HK-2 (cell line): ENCODE measurements at regions not wholly inside any gene's neighbourhood (a gene's known extent, or its start where the extent isn't known, plus 50 kb on each side); places are given as distances from the start of the nearest gene placed in this dataset.
"Not testable (repeated sequence)": the region's sequence is repeated elsewhere in the genome, so short reads cannot be mapped to it uniquely, and the experiment has no call there.

ENCODE experiments used
- DNase-seq: peaks from one replicate; pipeline ENCODE4 v3.0.0-alpha.2; 2018; ENCODE audit not compliant: unreplicated experiment

DNA sequence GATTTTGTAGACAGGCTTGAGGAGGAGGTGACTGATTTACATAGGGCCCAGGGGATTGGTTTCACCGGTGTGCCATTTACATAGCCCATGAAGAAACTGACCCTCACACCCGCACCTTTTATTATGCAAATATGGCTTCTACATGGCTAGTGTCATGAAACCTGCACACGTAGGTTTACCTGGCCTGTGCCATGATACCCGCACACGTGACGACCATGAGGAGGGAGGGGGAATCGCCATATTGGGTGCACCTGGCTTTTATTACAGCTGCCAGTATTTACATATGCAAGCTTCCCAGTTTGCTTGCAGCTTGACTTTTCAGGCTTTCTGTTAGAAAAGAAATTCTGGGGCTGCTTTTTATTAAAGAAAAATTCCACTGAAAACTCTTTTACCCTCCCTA lies 359.7 kb downstream of the ADAM29 start:
- no peak for DNase-seq

DNA sequence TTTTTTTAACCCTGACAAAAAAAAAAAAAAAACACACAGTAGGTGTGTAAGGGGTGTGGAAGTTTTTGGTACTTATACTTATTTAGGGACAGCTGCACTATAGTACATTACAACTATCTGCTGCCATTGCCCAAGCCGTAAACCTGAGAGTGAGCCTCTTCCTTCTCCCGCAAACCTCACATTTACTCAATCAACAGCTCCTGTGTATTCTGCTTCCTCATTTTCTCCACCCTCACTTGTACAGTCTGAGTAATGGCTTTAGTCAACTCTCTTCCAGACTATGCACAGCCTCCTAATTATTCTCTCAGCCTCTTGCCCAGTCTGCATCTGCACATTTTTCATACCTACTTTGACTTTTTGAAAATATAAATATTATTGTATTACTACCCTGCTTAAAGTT lies 362.0 kb downstream of the ADAM29 start:
- no peak for DNase-seq

DNA sequence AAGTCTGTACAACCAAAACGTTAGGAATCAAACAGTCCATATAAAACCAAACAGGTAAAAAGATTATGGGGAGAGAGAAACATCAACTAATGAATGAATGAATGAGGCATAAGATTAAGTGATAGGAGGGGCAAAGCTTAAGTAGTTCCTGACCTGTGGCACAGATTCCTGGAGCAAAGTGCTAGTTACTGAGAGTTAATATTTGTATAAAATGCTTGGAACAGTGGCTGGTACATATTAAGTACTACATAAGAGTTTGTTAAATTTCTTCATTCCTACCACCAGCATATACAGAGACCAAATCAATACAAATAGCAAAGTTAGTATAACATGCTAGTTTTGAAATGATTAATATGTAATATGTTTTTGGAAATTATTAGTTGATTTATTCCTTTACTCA lies 363.7 kb downstream of the ADAM29 start:
- DNase-seq, result no peak

DNA sequence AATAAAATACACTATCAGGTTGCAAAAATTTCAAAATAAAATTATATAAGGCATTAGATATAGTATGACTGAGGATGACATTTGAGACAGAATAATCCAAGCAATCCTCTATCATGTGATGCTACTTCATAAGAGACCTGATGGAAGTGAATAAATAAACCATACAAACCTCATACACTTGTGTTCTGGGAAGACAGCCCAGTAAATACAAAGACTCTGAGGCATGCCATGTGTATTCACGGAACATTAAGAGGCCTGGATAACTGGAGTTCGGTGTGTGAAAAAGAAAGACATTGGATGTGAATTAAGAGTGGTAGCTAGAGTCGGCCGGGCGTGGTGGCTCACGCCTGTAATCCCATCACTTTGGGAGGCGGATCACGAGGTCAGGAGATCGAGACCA lies 364.2 kb downstream of the ADAM29 start:
- no peak for DNase-seq

DNA sequence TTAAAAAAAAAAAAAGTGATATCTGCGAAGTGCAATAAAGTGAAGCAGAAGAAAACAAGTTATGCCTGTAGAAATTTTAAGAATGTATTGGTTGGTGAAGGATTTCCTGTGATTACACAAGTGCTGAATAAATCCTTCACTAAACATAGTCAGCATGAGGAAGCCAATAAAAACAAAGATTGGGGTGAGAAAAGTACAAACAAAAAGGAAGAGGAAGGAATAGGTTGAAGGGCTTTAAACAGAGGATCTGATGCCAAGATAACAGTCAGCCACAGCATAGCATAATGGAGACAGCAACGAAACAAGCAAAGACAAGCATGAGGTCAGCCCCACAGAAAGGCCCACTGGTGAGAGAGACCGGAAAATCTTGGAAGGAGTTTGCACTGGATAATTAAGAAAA lies 372.2 kb downstream of the ADAM29 start:
- DNase-seq, result no peak

DNA sequence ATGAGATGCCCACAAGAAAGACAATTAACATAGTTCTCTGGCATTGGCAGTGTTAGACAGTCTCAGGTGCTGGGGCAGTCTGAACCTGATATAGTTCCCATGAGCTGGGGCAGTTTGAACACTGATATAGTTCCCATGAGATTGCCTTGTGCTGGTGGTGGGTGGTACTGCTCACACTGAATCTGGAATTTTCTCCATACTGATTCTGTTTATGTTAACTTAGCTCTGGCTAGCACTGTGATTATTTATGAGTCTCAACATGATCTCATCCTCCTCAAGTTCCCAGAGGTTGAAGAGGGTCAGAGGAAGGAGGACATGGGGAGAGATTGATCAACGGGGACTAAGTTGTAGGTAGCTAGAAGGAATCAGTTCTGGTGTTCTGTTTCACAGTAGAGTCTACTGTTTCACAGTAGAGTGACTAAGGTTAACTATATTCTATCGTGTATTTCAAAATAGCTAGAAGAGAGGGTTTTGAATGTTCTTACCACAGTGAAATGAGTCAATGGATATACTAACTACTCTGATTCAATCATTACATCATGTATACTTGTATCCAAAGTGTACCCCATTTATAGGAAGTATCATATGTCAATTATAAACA lies 379.9 kb downstream of the ADAM29 start:
- no peak for DNase-seq

DNA sequence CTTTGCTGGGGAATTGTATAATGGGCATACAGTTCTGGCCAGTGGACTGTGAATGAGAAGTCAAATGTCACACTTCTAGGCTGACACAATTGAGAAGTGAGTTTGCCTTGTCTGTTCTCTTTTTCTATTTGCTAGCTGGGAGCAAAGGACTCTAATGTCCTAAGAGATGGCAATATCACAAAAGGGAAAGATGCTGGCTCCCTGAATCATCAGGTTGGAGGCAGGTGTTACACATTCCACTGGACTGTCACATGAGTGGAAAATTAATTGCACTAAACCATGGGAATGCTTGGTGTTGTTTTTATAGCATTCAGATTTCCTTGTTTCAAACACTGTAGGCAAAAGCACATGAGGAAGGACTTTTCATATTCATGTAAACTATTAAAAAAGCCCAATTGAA lies 388.3 kb downstream of the ADAM29 start:
- no peak for DNase-seq

DNA sequence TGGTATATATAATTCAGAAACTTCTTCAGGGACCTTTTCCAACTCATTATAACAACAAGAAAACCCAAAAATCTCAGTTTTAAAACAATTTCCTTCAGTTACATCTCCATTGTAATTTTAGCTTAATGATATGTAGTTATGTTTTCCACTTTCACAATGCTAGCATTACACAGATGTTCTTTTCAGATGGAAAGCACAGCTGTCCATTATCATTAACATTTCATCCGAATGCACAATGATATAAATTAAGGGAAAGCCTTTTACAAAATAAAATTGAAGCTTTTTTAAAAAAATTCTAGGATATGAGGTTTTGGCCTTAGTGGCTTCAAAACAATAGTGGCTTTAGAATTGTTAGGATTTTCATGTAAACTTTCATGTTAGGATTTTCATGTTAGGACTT lies 389.2 kb downstream of the ADAM29 start:
- DNase-seq, result no peak

DNA sequence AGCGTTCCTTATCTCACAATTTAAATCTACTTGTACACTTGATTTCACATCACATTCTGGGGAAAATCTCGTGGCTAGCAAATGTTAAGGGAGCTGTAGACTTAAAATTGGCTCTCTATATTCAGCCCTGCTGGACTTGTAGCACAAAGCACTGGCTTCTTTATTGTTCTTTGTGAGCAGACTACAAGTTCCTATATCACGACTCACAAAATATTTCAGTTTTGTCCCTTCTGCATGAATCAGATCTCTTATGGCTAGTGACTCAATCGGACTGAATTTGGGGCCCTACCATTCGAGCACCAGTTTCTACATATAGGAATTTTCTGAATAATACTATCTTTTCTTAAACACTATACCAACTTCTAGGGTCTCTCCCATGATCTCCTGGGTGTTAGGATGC lies 390.1 kb downstream of the ADAM29 start:
- no peak for DNase-seq

DNA sequence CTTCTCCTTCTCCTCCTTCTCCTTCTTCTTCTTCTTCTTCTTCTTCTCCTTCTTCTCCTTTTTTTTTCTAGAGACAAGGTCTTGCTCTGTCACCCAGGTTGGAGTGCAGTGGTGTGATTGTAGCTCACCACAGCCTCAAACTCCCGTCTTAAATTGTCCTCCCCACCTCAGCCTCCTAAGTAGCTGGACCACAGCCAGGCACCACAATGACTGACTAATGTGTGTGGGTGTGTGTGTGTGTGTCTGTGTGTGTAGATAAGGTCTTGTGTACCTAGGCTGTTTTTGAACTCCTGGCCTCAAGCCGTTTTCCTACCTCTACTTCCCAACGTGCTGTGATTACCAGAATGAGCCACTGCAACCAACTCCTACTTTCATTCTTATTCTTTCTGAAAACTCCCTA lies 390.9 kb downstream of the ADAM29 start:
- DNase-seq, result peak; percentile 30

DNA sequence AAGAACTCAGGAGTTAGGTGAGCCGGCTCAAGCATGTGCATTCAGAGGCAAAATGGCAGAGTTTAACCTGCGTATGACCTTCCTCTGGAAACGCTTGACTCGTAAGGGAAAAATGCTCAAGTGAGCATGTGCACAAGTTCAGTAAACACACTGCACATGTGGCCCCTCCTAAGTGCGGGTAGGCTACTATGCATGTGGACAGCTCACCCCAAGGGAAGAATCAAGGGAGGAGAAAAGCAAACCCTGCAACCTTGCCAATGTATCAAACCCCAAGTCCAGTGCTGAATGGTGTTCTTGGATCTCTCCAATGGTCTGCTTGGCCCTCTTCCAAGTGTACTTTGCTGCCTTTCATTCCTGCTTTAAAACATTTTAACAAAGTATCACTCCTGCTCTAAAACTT lies 407.1 kb downstream of the ADAM29 start:
- no peak for DNase-seq

DNA sequence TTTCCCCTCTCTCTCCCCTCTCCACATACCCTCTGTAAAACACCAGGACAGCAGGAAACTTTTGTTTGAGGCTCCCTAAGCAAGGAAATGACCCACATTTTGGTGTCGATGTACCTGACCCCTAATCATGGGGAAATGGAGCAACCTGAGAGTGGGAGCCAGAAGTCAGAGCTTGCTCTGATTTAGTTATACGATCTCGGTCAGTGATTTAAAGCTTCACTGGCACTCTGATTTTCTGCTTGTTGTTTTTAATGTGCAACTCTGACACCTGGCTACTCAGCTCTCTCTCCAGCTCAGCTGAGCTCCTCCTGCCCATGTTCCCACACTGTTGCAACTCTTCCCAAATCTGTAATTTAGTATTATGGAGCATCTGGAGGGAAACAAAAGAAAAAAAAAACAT lies 408.6 kb downstream of the ADAM29 start:
- no peak for DNase-seq

DNA sequence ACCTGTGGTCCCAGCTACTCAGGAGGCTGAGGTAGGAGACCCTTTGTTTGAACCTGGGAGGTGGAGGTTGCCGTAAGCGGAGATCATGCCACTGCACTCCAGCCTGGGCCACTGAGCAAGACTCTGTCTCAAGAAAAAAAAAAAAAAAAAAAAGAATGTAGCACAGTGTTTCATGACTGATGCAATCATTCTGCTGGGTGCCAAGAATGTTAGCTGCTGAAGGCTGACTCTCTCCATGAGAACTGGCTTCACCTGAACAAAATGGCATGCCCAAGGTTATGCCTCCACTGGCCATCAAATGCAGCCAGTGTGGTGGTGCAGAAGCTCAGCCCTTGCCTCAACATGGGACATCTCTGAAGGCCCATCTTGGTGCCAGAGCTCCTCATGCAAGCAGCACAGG lies 412.1 kb downstream of the ADAM29 start:
- no peak for DNase-seq

DNA sequence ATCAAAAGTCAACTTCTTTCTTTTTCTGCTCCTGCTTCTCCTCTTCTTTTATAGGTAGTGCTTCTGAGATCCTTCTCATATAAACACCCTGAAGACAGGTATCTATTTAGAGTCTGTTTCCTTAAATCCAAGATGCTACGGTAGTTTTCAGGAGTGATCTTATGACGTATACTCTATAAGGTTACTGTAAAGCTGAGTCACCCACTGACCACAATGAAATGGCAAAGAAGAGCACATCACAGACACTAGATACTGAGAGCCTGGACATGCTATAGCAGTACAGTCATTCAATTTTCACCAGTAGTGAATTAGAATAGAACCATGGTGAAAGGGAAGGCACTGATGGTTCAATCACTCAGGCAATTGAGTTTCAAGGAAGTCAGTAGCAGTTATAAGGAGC lies 412.5 kb downstream of the ADAM29 start:
- no peak for DNase-seq

DNA sequence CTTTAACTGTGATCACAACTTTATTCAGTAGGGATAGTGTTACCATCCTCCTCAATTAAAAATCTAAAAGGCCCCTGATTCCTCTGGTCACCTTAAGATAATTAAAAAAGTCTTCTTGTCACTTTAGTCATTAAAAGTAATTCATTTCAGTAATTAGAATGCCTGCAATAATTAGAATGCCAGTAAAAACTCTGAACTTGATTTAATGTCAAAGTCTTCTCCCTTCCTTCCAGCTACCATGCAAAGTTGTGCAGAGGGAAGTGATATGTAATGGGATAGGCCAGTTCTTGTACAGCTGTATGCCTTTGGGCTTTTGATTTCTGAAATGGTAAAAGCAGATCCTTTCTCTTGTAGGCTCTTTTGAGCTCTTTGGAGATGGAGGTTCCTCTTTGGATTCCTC lies 417.2 kb downstream of the ADAM29 start:
- no peak for DNase-seq

DNA sequence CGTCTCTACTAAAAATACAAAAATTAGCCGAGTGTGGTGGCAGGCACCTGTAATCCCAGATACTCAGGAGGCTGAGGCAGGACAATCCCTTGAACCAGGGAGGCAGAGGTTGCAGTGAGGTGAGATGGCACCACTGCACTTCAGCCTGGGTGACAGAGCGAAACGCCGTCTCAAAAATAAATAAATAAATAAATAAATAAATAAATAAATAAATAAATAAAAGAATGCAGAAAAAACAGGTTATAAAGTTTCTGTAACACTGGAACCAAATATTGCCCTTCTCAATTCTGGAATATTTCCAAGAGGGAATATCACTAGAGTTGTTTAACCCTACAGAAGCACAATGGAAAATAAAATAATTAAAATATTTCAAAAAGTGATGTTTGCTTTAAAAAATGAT lies 418.4 kb downstream of the ADAM29 start:
- DNase-seq, result not testable (repeated sequence)

DNA sequence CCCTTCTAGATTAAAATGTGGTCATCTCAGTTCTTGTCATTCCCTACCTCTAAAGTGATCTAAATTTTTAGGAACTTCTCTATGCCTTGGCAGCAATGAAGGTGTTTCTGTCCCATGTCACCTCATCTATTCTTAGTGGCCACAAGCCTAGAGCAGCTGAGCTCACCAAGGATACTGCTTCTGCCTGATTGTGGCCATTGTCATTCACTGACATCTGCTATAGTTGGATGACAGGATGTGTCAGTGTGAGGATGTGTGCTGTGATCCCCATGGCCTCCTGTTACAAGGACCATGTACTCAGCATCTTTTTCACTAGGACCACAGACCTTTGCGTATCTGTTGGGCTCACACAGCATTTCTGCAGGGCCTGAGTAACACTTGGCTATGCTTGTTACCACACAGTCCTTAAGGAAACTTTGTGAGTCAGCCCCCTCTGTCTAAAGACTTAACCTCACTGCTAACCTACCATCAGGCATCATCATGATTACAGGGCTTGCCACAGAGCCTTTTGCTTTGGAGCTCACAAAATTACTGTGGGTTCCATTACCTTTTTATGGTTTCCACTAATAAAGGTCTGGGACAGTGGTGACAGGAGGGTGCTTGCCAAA lies 421.0 kb downstream of the ADAM29 start:
- DNase-seq, result no peak

DNA sequence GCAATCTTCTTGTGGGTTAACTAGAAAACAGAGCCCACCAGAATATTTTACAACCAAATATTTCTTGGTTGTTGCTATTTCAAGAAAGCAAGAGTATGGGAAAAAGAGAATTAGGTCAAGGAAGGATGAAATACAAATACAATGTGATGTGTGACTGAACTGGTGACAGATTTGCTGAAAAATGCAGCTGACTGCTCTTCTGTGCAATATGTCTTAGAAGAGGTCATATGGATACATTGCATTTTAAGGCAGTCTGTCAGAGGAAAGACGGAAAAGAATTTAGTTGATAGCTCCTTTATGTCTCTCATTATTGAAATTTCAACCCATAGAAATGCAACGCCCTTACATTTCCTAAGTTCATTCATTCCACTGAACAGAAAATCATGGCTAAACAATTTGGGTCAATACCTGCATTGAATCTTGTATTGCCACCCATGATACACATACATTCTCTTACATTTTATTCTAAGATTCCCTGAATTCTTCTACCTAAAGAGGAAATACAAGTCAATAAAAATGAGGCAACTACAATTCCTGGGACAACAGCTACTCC lies 423.1 kb downstream of the ADAM29 start:
- no peak for DNase-seq

DNA sequence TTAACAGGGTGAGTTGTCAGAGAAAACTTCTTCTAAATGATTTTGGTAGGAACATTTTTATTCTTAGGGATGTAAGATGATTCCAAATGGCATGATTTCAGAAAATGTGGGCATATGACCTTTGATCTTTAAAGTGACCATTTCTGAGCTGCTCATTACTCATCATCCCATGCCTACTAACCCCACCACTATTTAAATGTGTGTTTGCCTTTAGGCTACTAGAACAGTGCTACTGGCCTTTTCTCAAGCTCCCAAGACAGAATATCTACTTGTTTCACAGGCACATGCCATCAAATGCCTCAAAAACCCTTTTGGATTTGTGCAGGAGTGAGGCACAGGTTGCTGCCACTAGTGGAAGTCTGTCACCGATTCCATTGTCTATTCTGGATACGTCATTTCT lies 428.2 kb downstream of the ADAM29 start:
- no peak for DNase-seq

DNA sequence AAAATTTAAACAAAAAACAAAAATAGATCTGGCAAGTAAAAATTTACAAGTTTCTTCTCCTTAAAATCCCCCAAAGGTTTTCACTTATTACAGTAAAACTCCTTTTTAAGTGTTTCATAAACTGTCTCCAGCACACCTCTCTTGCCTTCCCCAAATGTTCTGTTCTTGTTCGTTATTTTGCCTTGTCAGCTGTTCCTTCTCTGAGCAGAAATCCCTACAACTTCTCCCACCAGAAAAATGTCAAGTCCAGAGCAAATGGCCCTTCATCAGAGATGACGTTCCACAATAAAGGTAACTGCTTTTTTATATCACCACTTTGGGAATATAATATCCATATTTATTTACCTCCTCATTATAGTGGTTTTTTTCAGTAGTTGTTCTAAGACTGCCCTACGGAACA lies 432.1 kb downstream of the ADAM29 start:
- DNase-seq, result no peak

DNA sequence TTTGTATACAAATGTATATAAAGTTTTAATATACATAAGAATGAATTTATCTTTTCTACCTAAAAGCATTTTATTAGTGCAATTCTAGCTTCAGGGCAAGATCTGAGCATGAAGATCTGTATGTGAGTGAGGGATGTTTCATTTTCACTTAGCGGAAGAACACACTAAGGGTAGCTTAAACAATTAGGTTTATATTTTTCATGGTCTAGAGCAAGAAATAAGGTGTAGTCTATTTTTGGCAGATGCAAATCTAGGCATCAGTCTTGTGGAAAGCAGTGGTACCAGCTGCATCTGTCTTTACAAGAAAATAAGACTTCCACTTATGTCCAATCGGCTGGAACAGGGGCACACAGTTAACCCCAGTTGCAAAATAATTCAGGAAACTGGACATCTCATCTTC lies 433.3 kb downstream of the ADAM29 start:
- no peak for DNase-seq

DNA sequence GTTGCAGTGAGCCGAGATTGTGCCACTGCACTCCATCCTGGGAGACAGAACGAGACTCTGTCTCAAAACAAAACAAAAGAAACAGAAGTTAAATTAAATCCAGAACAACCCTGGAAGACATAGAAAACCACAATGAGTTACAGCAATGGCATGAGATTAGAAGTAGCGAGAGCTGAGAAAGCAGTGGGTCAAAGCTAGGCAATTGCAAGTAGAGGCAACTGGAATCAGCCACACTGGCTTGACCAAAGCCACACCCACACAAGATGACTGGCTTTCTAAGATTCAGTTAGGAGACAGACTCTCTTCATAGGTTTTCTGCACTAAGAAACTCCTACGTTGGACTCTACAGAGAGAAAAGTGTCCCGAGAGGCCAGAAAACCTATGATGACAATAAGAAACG lies 443.0 kb downstream of the GPM6A start:
- no peak for DNase-seq

DNA sequence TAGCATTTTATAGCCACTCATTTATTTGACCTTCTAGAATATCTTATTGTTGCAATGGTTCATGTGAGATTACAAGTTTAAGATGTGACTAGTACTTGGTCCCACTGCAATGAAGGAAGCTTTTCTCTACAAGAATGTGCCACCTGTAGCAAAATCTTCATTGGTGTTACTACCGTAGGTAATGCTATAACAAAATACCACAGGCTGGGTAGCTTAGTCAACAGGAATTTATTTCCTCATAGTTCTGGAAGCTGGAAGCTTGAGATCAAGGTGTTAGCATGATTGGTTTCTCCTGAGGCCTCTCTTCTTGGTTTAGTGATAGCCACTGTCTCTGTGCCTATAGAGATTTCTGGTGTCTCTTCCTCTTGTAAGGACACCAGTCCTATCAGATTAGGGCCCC lies 441.0 kb downstream of the GPM6A start:
- no peak for DNase-seq

DNA sequence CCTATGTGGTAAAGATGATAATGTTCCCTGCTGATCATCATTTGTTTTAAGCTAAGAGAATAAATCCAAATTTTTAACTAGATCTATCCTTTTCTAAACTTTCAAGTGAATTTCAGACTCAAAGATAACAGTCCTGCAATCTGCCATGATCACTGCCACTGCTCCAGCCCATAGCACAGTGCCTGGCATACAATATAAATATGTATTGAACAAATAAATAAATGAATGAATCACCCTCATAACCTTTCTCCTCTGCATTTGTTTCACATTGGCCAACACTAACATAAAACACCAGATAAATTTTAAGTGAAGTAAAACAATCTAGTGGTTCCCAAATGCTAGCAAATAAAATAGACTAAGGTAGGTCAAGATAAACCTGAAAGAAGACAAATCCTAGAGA lies 439.0 kb downstream of the GPM6A start:
- no peak for DNase-seq
